BE2C (cell line): ENCODE measurements at regions not wholly inside any gene's neighbourhood (a gene's known extent, or its start where the extent isn't known, plus 50 kb on each side); places are given as distances from the start of the nearest gene placed in this dataset.

Source experiments
- DNase-seq: peaks from one replicate; pipeline ENCODE4 v3.0.0-alpha.2; 2020
- H3K27me3 ChIP-seq: fragments of 250-450 bp; sonication (Bioruptor Pico); 2 replicates; pipeline ENCODE4 v1.5.1; 2020; ENCODE audit warnings: mild to moderate bottlenecking
- H3K36me3 ChIP-seq: fragments of 250-450 bp; sonication (Bioruptor Pico); 2 replicates; pipeline ENCODE4 v1.5.1; 2020; ENCODE audit warnings: mild to moderate bottlenecking
- H3K4me1 ChIP-seq: fragments of 250-450 bp; sonication (Bioruptor Pico); 2 replicates; pipeline ENCODE4 v1.5.1; 2020
- H3K4me3 ChIP-seq: 2 replicates; pipeline ENCODE4 v1.5.1; 2011; ENCODE audit warnings: low read depth, low read length
- H3K9me3 ChIP-seq: fragments of 250-450 bp; sonication (Bioruptor Pico); 2 replicates; pipeline ENCODE4 v1.5.1; 2020
- TF ChIP-seq, protein P1 (sequence below): IDR thresholded peaks from 2 replicates; pipeline ENCODE4 v1.5.1; 2012; ENCODE audit warnings: mild to moderate bottlenecking, low read depth, low read length

DNA sequence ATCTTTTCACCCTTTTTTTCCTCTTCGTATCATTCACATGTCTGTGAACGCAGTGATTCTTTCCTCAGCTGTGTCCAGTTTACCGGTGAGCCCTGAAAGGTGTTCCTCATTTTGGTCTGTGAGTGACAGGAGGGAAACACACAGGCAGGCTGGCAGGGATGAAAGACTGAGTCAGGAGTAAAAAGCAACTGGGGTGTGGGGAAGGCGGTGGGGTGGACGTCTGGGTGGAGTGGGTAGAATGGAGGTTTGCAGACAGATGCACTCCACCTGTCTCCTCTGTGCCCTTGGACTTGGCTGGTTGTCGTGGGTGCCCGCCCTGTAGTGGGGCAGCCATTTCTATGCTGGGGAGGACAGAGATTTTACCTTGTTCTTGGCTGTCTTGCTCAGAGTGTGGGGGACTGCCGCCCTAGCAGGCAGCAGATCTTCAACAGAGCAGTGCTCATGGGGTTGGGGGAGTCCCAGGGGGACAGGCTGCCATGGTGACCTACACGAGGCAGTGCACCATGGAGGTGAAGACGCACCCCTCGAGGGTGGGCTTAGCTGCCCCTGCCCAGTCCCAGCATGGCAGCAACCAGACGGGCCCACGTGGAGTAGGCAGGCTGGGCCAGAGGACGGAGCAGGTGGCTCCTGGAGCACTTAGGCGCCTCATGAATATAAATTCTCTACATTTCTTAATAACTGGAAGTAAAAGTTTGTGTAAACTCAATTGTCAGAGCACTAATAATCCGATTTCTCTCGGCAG is 603.7 kb downstream of the TBC1D22A start:
- H3K4me1 ChIP-seq: no peaks in the 10 kb centered on the region
- no peaks in the 10 kb centered on the region for H3K36me3 ChIP-seq
- no peak for DNase-seq
- TF ChIP-seq, protein P1, sequence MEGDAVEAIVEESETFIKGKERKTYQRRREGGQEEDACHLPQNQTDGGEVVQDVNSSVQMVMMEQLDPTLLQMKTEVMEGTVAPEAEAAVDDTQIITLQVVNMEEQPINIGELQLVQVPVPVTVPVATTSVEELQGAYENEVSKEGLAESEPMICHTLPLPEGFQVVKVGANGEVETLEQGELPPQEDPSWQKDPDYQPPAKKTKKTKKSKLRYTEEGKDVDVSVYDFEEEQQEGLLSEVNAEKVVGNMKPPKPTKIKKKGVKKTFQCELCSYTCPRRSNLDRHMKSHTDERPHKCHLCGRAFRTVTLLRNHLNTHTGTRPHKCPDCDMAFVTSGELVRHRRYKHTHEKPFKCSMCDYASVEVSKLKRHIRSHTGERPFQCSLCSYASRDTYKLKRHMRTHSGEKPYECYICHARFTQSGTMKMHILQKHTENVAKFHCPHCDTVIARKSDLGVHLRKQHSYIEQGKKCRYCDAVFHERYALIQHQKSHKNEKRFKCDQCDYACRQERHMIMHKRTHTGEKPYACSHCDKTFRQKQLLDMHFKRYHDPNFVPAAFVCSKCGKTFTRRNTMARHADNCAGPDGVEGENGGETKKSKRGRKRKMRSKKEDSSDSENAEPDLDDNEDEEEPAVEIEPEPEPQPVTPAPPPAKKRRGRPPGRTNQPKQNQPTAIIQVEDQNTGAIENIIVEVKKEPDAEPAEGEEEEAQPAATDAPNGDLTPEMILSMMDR: no peak
- H3K27me3 ChIP-seq: no peaks in the 10 kb centered on the region
- H3K9me3 ChIP-seq: no peaks in the 10 kb centered on the region; the same call in 1 of the 2 replicates
- no peak overlapping the region for H3K4me3 ChIP-seq

DNA sequence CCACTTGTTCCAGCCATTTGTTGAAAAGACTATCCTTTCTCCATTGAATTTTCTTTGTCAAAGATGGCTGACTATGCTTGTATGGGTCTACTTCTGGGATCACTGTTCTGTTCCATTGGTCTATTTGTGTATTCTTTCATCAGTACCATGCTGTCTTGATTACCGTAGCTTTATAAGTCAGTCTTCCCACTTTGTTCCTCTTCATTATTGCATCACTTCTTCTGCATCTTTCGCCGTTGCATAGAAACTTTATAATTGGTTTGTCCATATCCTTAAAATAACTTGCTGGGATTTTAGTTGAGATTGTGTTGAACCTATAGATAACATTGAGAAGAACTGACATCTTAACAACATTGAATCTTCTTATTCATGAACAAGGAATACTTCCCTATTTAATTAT is 598.8 kb downstream of the TBC1D22A start:
- no peaks in the 10 kb centered on the region for H3K27me3 ChIP-seq
- no peak overlapping the region for H3K4me3 ChIP-seq
- DNase-seq: no peak
- no peaks in the 10 kb centered on the region for H3K36me3 ChIP-seq
- no peaks in the 10 kb centered on the region for H3K9me3 ChIP-seq
- TF ChIP-seq, protein P1: no peak
- H3K4me1 ChIP-seq: no peaks in the 10 kb centered on the region

DNA sequence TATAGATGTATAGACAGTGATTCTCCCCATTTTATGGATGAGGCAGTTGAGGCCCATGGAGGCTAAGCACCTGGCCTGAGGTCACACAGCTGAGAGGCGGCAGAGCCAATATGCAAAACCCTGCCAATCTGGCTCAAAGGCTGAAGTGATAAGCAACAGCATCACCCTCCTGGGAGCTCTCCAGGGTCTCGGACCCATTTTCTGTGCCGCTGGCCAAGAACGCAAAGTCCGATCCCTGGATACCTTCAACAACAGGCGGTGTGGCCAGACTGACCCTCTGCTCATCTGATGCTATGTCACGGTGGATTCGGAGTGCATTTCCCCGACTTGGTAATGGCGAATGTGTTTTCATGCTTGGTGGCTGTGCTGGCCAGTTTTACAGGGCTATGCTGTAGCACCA is 595.0 kb downstream of the TBC1D22A start:
- TF ChIP-seq, protein P1: no peak
- DNase-seq: no peak
- no peaks in the 10 kb centered on the region for H3K9me3 ChIP-seq
- H3K4me1 ChIP-seq: no peaks in the 10 kb centered on the region
- no peaks in the 10 kb centered on the region for H3K36me3 ChIP-seq
- no peak overlapping the region for H3K4me3 ChIP-seq
- H3K27me3 ChIP-seq: no peaks in the 10 kb centered on the region

DNA sequence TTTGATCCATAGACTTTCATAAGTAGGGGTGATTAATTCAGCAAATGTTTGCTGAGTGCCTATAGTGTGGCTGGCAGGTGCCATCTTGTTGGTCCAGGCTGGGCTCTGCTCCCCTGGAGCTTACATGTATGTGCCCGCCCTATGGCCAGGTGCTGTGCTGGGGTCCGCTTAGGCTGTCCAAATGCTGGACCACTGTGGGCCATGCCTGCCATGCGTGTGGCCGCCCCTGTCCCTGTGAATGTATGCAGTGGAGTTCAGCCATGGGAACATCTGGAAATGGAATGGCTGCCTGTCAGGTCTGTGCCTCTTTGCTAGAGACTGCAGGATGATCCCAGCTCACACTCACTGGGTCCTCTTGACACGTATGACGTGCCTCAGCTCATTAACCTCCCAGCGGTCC is 594.6 kb downstream of the TBC1D22A start:
- Histone ChIP-seq H3K27me3 (no peaks in the 10 kb centered on the region), H3K4me3 (no peak overlapping the region), H3K4me1 (no peaks in the 10 kb centered on the region), H3K9me3 (no peaks in the 10 kb centered on the region), H3K36me3 (no peaks in the 10 kb centered on the region)
- DNase-seq: no peak
- TF ChIP-seq, protein P1: no peak

DNA sequence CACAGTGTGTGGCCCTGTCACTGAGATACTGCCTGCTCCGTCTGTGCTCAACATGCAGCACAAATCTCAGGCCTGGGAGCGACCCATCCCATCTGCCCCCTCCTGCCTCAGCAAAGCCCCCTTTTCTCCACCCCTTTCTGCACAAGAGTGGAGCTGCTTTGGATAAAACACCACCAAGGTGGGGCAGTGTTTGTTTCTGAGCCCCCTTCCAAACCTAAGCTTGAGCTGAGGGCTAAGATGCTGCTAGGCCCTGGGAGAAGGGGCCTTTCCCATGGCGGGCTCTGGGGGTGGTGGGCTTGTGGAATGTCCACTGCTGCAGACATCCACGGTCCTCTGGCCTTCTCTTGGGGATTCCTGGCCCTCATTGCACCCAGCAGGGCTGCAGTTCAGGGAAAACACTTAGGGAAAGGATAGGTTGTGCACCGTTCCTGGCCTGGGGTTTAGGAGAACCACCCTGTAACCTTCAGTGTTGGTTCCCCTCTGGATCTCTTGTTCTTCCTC is 594.1 kb downstream of the TBC1D22A start:
- TF ChIP-seq, protein P1: no peak
- no peak for DNase-seq
- Histone ChIP-seq H3K4me1 (no peaks in the 10 kb centered on the region), H3K27me3 (no peaks in the 10 kb centered on the region), H3K36me3 (no peaks in the 10 kb centered on the region), H3K9me3 (no peaks in the 10 kb centered on the region), H3K4me3 (no peak overlapping the region)

DNA sequence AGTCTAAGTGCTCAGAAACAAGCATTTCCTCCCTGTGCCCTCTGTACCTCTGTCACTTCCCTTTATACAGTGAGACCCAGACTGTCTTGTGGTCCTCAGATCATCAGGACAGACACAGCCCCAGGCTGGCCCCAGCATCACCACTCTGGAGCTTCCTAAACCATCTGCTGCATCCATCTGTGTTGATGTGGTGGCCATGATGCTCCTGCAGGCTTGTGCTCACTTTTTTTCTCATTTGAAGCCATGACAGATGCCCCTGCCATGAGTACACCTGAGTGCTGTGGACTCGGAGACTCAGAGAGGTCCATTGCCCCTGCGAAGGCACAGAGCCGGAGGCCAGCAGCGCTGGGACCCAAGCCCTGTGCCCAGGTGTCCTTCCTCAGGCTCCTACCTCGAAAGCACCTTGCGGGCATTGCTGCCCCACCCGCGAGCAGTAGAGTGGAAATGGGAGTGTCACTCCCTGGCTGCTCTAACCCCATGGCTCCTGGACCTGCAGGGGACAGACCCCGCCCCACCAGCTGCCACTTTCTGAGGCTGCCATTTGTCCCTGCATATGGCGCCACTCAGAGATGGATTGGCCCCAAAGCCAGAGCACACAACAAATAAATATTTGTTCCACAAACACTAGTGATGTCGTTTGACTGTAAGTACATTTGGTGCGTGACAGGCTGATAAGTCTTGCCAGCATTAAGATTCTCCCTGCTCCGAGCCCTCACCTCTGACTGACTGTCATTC is 593.5 kb downstream of the TBC1D22A start:
- no peaks in the 10 kb centered on the region for H3K4me1 ChIP-seq
- H3K27me3 ChIP-seq: no peaks in the 10 kb centered on the region
- TF ChIP-seq, protein P1: no peak
- H3K36me3 ChIP-seq: no peaks in the 10 kb centered on the region
- no peak overlapping the region for H3K4me3 ChIP-seq
- no peak for DNase-seq
- H3K9me3 ChIP-seq: no peaks in the 10 kb centered on the region
